ENCODE measurements at regions not wholly inside any gene's neighbourhood (a gene's known extent, or its start where the extent isn't known, plus 50 kb on each side); places are given as distances from the start of the nearest gene placed in this dataset.

GRCh38 chr11:45470151-45470793 lies 184.1 kb upstream of the SYT13 start:
- no peak overlapping the region for H2BK120ac ChIP-seq (ENCODE audit: low read depth, low read length, poor library complexity, severe bottlenecking)
- TF ChIP-seq CTCF (conservative IDR thresholded peaks at IDR 0.05): no peak
- H2BK20ac ChIP-seq (ENCODE audit: low read depth, low read length, poor library complexity, severe bottlenecking): no peak overlapping the region
- no peak overlapping the region for H2BK5ac ChIP-seq (ENCODE audit: insufficient read length, low read length)
- no peaks in the 10 kb centered on the region for H3K9me3 Mint-ChIP-seq
- no peak for DNase-seq
- H3T11ph ChIP-seq (ENCODE audit: low read length): no peak overlapping the region
- H3K27ac ChIP-seq (ENCODE audit: insufficient read length, low read depth, low read length): no peak overlapping the region
- H3K27me3 ChIP-seq (ENCODE audit: insufficient read depth, low read length): no peaks in the 10 kb centered on the region
- H3K18ac ChIP-seq (ENCODE audit: insufficient read length, low read depth, low read length): no peak overlapping the region
- H3K23ac ChIP-seq (ENCODE audit: insufficient read length, low read depth, low read length): no peak overlapping the region
- no peaks in the 10 kb centered on the region for H3K36me3 Mint-ChIP-seq (ENCODE audit: insufficient read depth in 1 of 3, low read depth in 3 of 3)
- no peak overlapping the region for H4K8ac ChIP-seq (replicated peaks; ENCODE audit: insufficient read length, low read depth, low read length)
- no CpG with 5 or more reads among the region's 8 CpGs for WGBS (ENCODE audit: extremely low coverage, insufficient read length, low lambda C conversion rate)
- no peaks in the 10 kb centered on the region for H3K79me1 ChIP-seq (ENCODE audit: insufficient read depth, low read depth, low read length, poor library complexity, severe bottlenecking)
- H2AFZ ChIP-seq (ENCODE audit: low read length): no peak overlapping the region
- no peak overlapping the region for H2AK5ac ChIP-seq (ENCODE audit: insufficient read length, low read length)
- no peak overlapping the region for H3K4ac ChIP-seq (ENCODE audit: low read depth, low read length)
- no peak overlapping the region for H3K56ac ChIP-seq (ENCODE audit: insufficient read length, low read depth, low read length)
- H2BK15ac ChIP-seq (ENCODE audit: low read depth, low read length): no peak overlapping the region
- H4K91ac ChIP-seq (ENCODE audit: insufficient read length, low read depth, low read length): no peak overlapping the region
- no peak overlapping the region for H3K4me3 Mint-ChIP-seq
- no peak overlapping the region for H3K27ac Mint-ChIP-seq
- no peak overlapping the region for H3K4me2 ChIP-seq (ENCODE audit: insufficient read depth, insufficient read length, low read length)
- no peak overlapping the region for H3K14ac ChIP-seq (ENCODE audit: insufficient read depth, low read length)
- no peaks in the 10 kb centered on the region for H4K20me1 ChIP-seq (ENCODE audit: control insufficient read depth, insufficient read depth, insufficient read length)
- H2BK12ac ChIP-seq (ENCODE audit: insufficient read length, low read depth, low read length): no peak overlapping the region
- peaks cover 2% of the 10 kb centered on the region for H3K27me3 Mint-ChIP-seq (ENCODE audit: low read depth)
- no peak overlapping the region for H3K9ac ChIP-seq (ENCODE audit: extremely low read depth, insufficient read length, low read length)
- H3K4me1 Mint-ChIP-seq: peaks cover 13 to 20% of the 10 kb centered on the region in 2 experiments
- no peak overlapping the region for H4K5ac ChIP-seq (ENCODE audit: insufficient read length, low read depth, low read length)
- H3K4me1 ChIP-seq (ENCODE audit: insufficient read depth, low read length): no peaks in the 10 kb centered on the region
- no peaks in the 10 kb centered on the region for H3K79me2 ChIP-seq (ENCODE audit: insufficient read depth, low read length)
- H3K9me3 ChIP-seq (ENCODE audit: control insufficient read depth, low read depth, low read length): no peaks in the 10 kb centered on the region
- no peaks in the 10 kb centered on the region for H3K23me2 ChIP-seq (ENCODE audit: insufficient read length, low read depth, low read length, poor library complexity, severe bottlenecking)

Data from H9 (cell line).